ENCODE measurements at regions not wholly inside any gene's neighbourhood (a gene's known extent, or its start where the extent isn't known, plus 50 kb on each side); places are given as distances from the start of the nearest gene placed in this dataset.

DNA sequence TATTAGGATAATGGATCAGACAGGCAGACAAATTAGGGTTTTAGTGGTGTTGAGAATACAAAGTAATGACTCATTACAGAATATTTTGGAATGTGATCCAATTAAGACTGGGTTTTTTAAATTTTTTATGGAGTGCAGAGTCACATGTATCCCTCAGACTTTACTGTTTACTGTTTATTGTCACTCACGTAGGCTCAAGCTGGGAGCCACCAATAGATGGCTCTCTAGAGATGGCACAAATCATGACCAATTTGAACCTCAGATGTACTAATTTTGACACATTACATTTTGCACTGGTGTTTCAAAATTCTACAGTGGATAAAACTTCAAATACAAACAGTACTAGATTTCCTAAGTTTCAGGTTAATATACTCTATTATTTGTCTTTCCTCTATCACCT lies 53.6 kb upstream of the ANO3 start:
- H3K4me3 ChIP-seq (ENCODE audit: low read depth, low read length), result no peak overlapping the region
- peak; percentile 26; the same call in 1 of the 2 replicates for TF ChIP-seq CTCF (IDR thresholded peaks at IDR 0.05; ENCODE audit: control insufficient read depth, extremely low read depth, insufficient read depth)
- no peak for DNase-seq (ENCODE audit: low read depth)

Data from LNCaP clone FGC (cell line).